Erythroblast (primary cell): ENCODE measurements at regions not wholly inside any gene's neighbourhood (a gene's known extent, or its start where the extent isn't known, plus 50 kb on each side); places are given as distances from the start of the nearest gene placed in this dataset.

Experiments
- GATA1 ChIP-seq: IDR thresholded peaks from 2 replicates; pipeline ENCODE4 v1.6.1; 2011; ENCODE audit warnings: low read depth, mild to moderate bottlenecking, control low read depth, low read length, moderate library complexity
- POLR2A ChIP-seq: IDR thresholded peaks from 2 replicates; pipeline ENCODE4 v1.6.1; 2011; ENCODE audit warnings: mild to moderate bottlenecking, low read length

DNA sequence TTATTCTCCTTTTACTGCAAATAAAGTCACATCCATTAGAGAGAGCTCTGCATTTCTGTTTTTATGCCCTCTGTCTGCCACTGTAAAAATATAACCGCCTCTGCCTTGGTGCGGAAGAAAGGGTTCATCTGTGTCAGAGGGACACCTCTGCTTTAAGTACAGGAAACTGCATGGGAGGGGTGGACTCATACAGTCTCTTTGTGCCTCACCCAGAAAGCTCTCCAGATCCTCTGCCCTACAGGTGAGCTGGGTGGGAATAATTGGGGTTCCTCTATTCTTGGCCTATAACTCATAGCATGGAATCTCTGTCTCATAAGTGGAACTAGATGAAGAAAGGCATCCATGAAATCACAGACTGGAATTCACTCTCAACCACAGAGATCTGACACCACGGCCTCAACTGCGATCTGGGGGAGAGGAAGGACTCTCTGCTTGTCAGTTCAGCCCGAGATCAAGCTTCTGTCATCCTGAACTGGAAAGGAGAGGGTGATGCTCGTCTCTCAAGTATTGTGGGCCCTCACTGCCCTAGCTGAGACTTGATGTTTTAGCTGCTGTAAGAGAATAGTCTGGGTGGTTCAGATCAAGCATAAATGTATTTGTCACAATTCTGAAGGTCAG lies 702.3 kb downstream of the TMEM121 start:
- TF ChIP-seq POLR2A (no peak), GATA1 (no peak)
